ENCODE measurements at regions not wholly inside any gene's neighbourhood (a gene's known extent, or its start where the extent isn't known, plus 50 kb on each side); places are given as distances from the start of the nearest gene placed in this dataset.

DNA sequence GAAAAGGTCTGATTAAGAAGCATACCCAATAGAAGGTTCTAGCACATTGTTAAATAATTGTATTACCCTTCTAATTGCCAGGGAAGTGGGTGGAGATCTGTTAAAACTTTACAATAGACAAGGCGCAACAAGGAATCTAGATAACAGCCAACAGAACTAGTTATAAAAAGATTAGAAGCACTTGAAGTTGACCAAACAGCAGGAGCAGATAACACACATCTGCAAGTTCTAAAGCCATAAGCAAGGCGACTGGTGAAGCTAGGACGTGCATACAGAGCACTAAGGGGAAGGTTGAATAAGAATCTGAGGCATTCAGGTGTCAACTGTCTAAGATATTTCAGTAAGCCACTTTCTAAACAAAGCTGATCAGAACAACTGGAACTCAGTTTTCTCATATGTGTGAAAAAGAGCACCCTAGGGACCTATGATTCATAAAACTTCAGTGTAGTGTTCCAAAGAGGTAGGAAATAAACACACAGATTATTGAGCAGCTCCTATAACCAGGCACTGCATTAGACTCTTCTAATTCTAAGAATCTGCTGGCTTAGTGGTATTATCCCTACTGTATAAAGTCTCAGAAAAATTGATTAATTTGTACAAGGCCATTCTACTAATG is 111.2 kb downstream of the SAMD9 start:
- no peaks in the 10 kb centered on the region for H3K36me3 ChIP-seq
- no peak overlapping the region for H3K9ac ChIP-seq
- H3K4me3 ChIP-seq = no peak overlapping the region
- no peak overlapping the region for H3K4me2 ChIP-seq
- H3K9me3 ChIP-seq (replicated peaks in 1 of 11) = no peaks in the 10 kb centered on the region
- TF ChIP-seq Cebpa-rat (IDR thresholded peaks at IDR 0.05) = no peak
- H3K4me1 ChIP-seq = no peaks in the 10 kb centered on the region
- H3K27ac ChIP-seq = no peak overlapping the region
- no peaks in the 10 kb centered on the region for H4K20me1 ChIP-seq
- no peaks in the 10 kb centered on the region for H3K27me3 ChIP-seq

DNA sequence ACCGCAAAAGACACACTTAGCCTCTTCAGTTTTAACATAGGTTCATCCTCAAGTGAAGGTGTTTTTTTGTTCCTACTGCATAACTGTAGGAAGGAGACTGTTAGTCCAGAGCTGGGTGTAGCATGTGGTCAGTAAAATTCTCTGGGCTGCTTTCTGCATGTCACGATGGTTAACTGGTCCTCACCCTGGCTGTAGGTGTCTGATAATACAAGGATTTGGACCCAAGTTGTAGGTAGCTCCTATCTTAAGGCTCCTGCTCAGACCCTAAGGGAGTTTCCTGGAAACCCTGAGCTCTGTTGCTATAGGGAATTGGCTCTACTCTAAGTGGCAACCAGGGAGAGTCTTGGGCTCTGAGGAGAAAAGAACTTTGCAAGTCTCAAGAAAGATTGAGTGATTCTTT is 112.9 kb downstream of the SAMD9 start:
- H3K9me3 ChIP-seq (replicated peaks in 1 of 11) = no peaks in the 10 kb centered on the region

DNA sequence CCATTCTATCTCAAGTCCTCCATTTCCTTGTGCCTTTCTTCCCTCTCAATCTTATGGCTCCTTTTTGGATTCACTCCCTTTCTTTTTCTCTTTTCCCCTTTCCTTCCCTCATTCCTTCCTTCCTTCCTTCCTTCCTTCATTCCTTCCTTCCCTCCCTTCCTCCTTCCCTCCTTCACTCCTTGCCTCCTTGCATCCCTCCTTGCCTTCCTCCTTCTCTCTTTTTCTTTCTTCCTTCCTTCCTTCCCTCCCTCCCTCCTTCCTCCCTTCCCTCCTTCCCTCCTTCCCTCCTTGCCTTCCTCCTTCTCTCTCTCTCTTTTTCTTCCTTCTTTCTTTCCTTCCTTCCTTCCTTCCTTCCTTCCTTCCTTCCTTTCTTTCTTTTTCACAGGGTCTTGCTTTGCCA is 120.1 kb downstream of the SAMD9 start:
- TF ChIP-seq Cebpa-rat (IDR thresholded peaks at IDR 0.05) = no peak
- no peaks in the 10 kb centered on the region for H3K4me1 ChIP-seq
- H3K9ac ChIP-seq = no peak overlapping the region
- no peaks in the 10 kb centered on the region for H3K36me3 ChIP-seq
- H3K27me3 ChIP-seq = no peaks in the 10 kb centered on the region
- H3K27ac ChIP-seq = no peak overlapping the region
- no peaks in the 10 kb centered on the region for H4K20me1 ChIP-seq
- H3K4me2 ChIP-seq = no peak overlapping the region
- no peak overlapping the region for H3K4me3 ChIP-seq
- no peaks in the 10 kb centered on the region for H3K9me3 ChIP-seq (replicated peaks in 1 of 11)

More for the DNA sequence above, 112.9 kb downstream of the SAMD9 start:
- no peak overlapping the region for H3K4me3 ChIP-seq
- no peak overlapping the region for H3K27ac ChIP-seq
- H3K9ac ChIP-seq = no peak overlapping the region
- no peak for TF ChIP-seq Cebpa-rat (IDR thresholded peaks at IDR 0.05)
- no peaks in the 10 kb centered on the region for H4K20me1 ChIP-seq
- H3K4me2 ChIP-seq = no peak overlapping the region
- no peaks in the 10 kb centered on the region for H3K4me1 ChIP-seq
- H3K36me3 ChIP-seq = no peaks in the 10 kb centered on the region
- no peaks in the 10 kb centered on the region for H3K27me3 ChIP-seq

DNA sequence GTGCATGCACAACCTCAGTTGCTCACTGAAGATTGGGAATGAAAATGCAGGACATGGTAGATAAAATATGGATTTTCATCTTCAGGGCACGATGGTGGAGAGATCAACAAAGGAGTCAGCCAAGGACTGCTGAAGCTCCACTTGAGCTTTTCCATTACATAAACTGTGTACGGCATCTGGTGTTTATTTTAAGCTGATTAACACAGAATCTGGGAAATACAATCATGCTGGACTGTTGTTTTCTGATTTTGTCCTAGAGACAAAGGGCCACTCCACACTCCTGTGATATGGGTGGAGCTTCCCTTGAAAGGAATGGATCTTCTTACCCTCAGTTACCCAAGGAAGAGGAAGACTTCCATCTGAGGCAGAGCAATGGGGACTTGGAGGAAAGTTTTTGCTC is 120.6 kb downstream of the SAMD9 start:
- Histone ChIP-seq H3K9ac (no peak overlapping the region), H3K27ac (no peak overlapping the region), H3K27me3 (no peaks in the 10 kb centered on the region), H3K36me3 (no peaks in the 10 kb centered on the region), H3K4me3 (no peak overlapping the region), H3K4me2 (no peak overlapping the region), H3K9me3 (replicated peaks in 1 of 11) (no peaks in the 10 kb centered on the region), H4K20me1 (no peaks in the 10 kb centered on the region), H3K4me1 (no peaks in the 10 kb centered on the region)
- TF ChIP-seq Cebpa-rat (IDR thresholded peaks at IDR 0.05) = no peak

DNA sequence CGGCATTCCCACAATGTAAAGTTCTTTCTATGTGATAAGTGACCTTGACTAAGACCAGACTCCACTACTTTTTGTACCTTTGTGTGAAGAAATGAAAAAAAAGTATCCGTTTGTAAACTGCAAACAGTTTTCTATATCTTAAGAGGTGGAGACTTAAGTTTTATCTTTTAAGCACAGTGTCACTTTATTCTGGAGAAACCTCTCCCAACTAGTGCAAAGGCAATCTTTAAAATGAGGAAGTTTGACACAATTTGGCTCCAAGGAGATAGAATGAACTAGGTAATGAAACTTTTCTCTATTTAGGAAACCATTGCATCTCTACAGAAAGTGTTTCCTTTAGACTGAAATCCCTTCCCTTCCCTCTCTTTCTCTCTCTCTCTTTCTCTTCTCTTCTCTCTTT is 122.9 kb downstream of the SAMD9 start:
- TF ChIP-seq Cebpa-rat (IDR thresholded peaks at IDR 0.05) = no peak
- Histone ChIP-seq H3K4me1 (no peaks in the 10 kb centered on the region), H3K27ac (no peak overlapping the region), H3K9me3 (replicated peaks in 1 of 11) (no peaks in the 10 kb centered on the region), H4K20me1 (no peaks in the 10 kb centered on the region), H3K4me2 (no peak overlapping the region), H3K27me3 (no peaks in the 10 kb centered on the region), H3K4me3 (no peak overlapping the region), H3K9ac (no peak overlapping the region), H3K36me3 (no peaks in the 10 kb centered on the region)

DNA sequence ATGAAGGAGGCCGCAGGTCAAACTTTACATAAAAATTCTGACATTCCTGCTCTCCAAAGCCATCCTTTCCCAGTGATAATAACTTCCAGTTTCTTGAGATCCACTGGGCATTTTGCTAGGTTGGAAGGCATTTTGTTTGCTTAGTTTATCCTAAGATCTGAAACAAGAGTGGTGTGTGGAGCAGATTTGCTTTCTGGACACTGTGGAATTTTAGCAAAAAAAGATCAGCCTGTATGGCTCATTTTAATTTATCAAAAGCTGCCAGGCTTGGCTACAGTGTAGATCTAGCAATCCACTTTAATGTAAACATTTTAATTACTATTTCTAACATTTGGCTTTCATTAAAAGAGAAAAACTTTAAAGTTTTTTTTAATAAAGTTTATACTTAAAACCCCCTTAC is 124.8 kb downstream of the SAMD9 start:
- Histone ChIP-seq H3K9ac (no peak overlapping the region), H3K9me3 (replicated peaks in 1 of 11) (no peaks in the 10 kb centered on the region), H4K20me1 (no peaks in the 10 kb centered on the region), H3K27ac (no peak overlapping the region), H3K27me3 (no peaks in the 10 kb centered on the region), H3K36me3 (no peaks in the 10 kb centered on the region), H3K4me2 (no peak overlapping the region), H3K4me1 (0 out of 20 replicates have a peak, but pooled peaks cover 0 to 4% (median 0%) of the 10 kb centered on the region in 10 experiments), H3K4me3 (no peak overlapping the region)
- TF ChIP-seq Cebpa-rat (IDR thresholded peaks at IDR 0.05) = no peak

DNA sequence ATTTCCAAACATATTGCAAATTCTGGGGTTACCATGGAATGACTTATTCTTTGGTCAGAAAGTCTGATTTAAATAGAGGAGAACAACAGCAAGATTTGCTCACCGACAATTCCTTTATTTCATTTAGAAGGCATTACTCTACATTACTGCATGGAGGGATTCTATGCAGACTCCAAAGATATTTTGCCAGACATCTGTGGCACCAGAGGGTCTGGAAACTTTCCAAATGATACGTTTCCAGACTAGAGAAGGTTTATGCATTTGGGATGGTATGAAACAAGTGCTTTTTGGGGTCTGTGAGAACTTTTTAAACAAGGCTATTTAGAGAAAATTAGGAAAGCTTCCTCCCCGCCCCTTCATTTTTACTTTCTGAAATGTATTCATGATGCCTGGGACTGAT is 125.3 kb downstream of the SAMD9 start:
- no peaks in the 10 kb centered on the region for H3K36me3 ChIP-seq
- H3K4me3 ChIP-seq = no peak overlapping the region
- no peak for TF ChIP-seq Cebpa-rat (IDR thresholded peaks at IDR 0.05)
- H3K4me1 ChIP-seq = 0 out of 20 replicates have a peak, but pooled peaks cover 0 to 4% (median 0%) of the 10 kb centered on the region in 10 experiments
- no peak overlapping the region for H3K27ac ChIP-seq
- no peak overlapping the region for H3K9ac ChIP-seq
- H3K27me3 ChIP-seq = no peaks in the 10 kb centered on the region
- H3K9me3 ChIP-seq (replicated peaks in 1 of 11) = no peaks in the 10 kb centered on the region
- H3K4me2 ChIP-seq = no peak overlapping the region
- H4K20me1 ChIP-seq = no peaks in the 10 kb centered on the region

DNA sequence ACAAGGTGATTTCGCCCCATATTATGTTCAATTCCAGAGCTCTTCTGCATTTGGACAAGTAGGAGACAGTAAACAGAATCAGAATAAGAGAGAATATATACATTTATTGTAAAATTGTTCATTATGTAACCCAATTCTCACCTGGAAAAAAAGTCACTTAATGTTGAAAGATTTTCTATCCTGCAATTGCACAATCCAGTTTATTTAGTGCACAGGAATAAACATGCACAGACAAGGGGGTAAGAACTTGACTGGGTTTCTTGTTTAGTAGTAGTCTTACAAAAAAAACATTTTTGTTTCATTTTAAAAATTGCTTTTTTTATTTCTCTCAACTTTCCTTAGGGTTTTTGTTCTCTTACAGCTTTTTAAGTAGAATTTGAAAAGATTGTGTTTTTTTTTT is 126.6 kb downstream of the SAMD9 start:
- H3K4me1 ChIP-seq = 0 out of 20 replicates have a peak, but pooled peaks cover 0 to 4% (median 0%) of the 10 kb centered on the region in 10 experiments
- no peak overlapping the region for H3K4me2 ChIP-seq
- H3K9ac ChIP-seq = no peak overlapping the region
- no peak overlapping the region for H3K4me3 ChIP-seq
- H3K9me3 ChIP-seq (replicated peaks in 1 of 11) = no peaks in the 10 kb centered on the region
- H4K20me1 ChIP-seq = no peaks in the 10 kb centered on the region
- no peak for TF ChIP-seq Cebpa-rat (IDR thresholded peaks at IDR 0.05)
- H3K27me3 ChIP-seq = no peaks in the 10 kb centered on the region
- no peaks in the 10 kb centered on the region for H3K36me3 ChIP-seq
- H3K27ac ChIP-seq = no peak overlapping the region

DNA sequence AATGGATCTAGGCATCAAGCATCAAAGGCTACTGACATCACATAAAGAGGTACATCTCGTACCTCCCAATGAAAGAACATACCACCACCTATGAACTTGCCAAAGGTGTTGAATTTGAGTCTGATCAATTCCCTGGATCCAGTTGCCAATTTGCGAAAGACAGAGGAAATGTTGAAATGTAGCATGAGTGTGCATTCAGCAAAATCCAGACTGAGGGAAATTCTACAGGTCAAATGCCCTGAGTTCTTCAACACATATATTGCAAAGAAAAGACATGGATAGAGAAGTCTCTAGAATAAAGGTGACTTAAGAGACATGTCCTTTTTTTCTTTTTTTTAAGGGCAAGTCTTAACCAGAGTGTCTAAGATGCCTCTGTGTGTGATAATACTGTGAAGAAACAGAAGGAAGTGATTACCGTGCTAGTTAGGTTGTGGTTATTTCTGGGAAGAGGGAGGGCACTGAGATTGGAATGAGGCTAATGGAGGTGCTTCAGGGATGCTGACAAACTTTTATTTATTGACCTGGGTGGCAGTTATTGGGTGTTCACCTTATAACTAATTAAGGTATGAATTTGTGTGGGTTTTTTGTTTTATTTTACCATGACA is 128.7 kb downstream of the SAMD9 start:
- no peak overlapping the region for H3K4me3 ChIP-seq
- H3K27ac ChIP-seq = no peak overlapping the region
- H3K27me3 ChIP-seq = no peaks in the 10 kb centered on the region
- H3K9me3 ChIP-seq (replicated peaks in 1 of 11) = no peaks in the 10 kb centered on the region
- H3K9ac ChIP-seq = no peak overlapping the region
- H3K4me2 ChIP-seq = no peak overlapping the region
- H3K36me3 ChIP-seq = no peaks in the 10 kb centered on the region
- H3K4me1 ChIP-seq = 0 out of 20 replicates have a peak, but pooled peaks cover 0 to 4% (median 0%) of the 10 kb centered on the region in 10 experiments
- no peak for TF ChIP-seq Cebpa-rat (IDR thresholded peaks at IDR 0.05)
- H4K20me1 ChIP-seq = no peaks in the 10 kb centered on the region

DNA sequence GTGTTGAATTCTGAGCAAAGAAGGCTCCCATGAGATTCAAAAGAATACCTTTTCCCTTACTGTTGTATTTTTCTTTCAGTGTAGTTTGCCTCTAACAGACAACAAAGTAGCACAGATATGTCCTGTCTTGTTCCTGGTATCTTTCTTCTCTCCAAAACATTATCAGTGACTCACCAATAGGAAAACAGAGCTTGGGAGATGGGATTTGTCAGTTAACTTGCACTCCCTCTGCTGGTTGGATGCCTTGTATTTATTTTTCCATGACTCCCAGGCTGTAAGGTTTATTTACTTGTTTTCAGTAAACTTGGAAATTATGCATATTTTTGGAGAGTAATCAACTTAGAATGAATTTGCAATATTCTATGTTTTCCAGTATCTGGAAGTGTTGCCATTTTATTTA is 129.7 kb downstream of the SAMD9 start:
- H3K4me3 ChIP-seq = no peak overlapping the region
- H3K27ac ChIP-seq = no peak overlapping the region
- no peaks in the 10 kb centered on the region for H3K27me3 ChIP-seq
- no peak overlapping the region for H3K4me2 ChIP-seq
- H3K9ac ChIP-seq = no peak overlapping the region
- no peaks in the 10 kb centered on the region for H4K20me1 ChIP-seq
- H3K4me1 ChIP-seq = 0 out of 20 replicates have a peak, but pooled peaks cover 0 to 4% (median 0%) of the 10 kb centered on the region in 10 experiments
- H3K36me3 ChIP-seq = no peaks in the 10 kb centered on the region
- TF ChIP-seq Cebpa-rat (IDR thresholded peaks at IDR 0.05) = no peak
- no peaks in the 10 kb centered on the region for H3K9me3 ChIP-seq (replicated peaks in 1 of 11)
